Neuronal stem cell (in vitro differentiated cells): ENCODE measurements at regions not wholly inside any gene's neighbourhood (a gene's known extent, or its start where the extent isn't known, plus 50 kb on each side); places are given as distances from the start of the nearest gene placed in this dataset.
"Not testable (repeated sequence)": the region's sequence is repeated elsewhere in the genome, so short reads cannot be mapped to it uniquely, and the experiment has no call there.

ENCODE experiments used
- DNase-seq: peaks from one replicate; pipeline ENCODE4 v3.0.0-alpha.2; 2013; ENCODE audit warnings: low spot score
- H2AFZ ChIP-seq: one replicate; pipeline ENCODE4 v1.6.1; 2013; ENCODE audit warnings: mild to moderate bottlenecking, low read length, inconsistent platforms
- H2AK5ac ChIP-seq: 2 replicates; pipeline ENCODE4 v1.6.1; 2013; ENCODE audit warnings: low read depth, mild to moderate bottlenecking, inconsistent platforms, low read length, moderate library complexity, mixed read lengths
- H2BK120ac ChIP-seq: 2 replicates; pipeline ENCODE4 v1.6.1; 2013; ENCODE audit warnings: low read depth, mild to moderate bottlenecking, inconsistent platforms, low read length, moderate library complexity, mixed read lengths
- H2BK12ac ChIP-seq: one replicate; pipeline ENCODE4 v1.6.1; 2013; ENCODE audit warnings: low read length, inconsistent platforms
- H2BK15ac ChIP-seq: 2 replicates; pipeline ENCODE4 v1.6.1; 2013; ENCODE audit warnings: mild to moderate bottlenecking, low read length, inconsistent platforms, mixed read lengths
- H2BK5ac ChIP-seq: one replicate; pipeline ENCODE4 v1.6.1; 2013; ENCODE audit warnings: inconsistent platforms, mild to moderate bottlenecking, low read length, moderate library complexity
- H3K14ac ChIP-seq: one replicate; pipeline ENCODE4 v1.6.1; 2013; ENCODE audit warnings: low read length, inconsistent platforms
- H3K18ac ChIP-seq: 2 replicates; pipeline ENCODE4 v1.6.1; 2013; ENCODE audit warnings: low read length, inconsistent platforms
- H3K23ac ChIP-seq: 2 replicates; pipeline ENCODE4 v1.6.1; 2013; ENCODE audit warnings: low read depth, mild to moderate bottlenecking, mixed read lengths, low read length, inconsistent platforms; ENCODE audit not compliant: poor library complexity
- H3K27ac ChIP-seq: replicated peaks from 3 replicates; pipeline ENCODE4 v1.5.1; 2013; ENCODE audit warnings: low read length, inconsistent platforms
- H3K27me3 ChIP-seq, 3 experiments: 2 replicates each; pipeline ENCODE4 v1.6.1; 2013; ENCODE audit warnings: low read length in 3 of 3, mild to moderate bottlenecking in 2 of 3, inconsistent platforms in 1 of 3, low read depth in 1 of 3, mixed read lengths in 1 of 3, moderate library complexity in 1 of 3; ENCODE audit not compliant: control insufficient read depth in 3 of 3, insufficient read depth in 3 of 3
- H3K36me3 ChIP-seq, 2 donors: replicated peaks in 1 of 2; 2 replicates each; pipeline ENCODE4 v1.6.1; 2013; ENCODE audit warnings: low read length in 2 of 2; ENCODE audit not compliant: control insufficient read depth in 2 of 2, insufficient read depth in 2 of 2
- H3K4ac ChIP-seq: 2 replicates; pipeline ENCODE4 v1.6.1; 2013; ENCODE audit warnings: inconsistent platforms, mild to moderate bottlenecking, low read length, moderate library complexity
- H3K4me1 ChIP-seq, 2 donors: 1 replicate in 1 of 2; 2 replicates in 1 of 2; pipeline ENCODE4 v1.6.1; 2013; ENCODE audit warnings: low read length in 2 of 2, low read depth in 1 of 2; ENCODE audit not compliant: control insufficient read depth in 2 of 2, insufficient read depth in 1 of 2
- H3K4me2 ChIP-seq: one replicate; pipeline ENCODE4 v1.6.1; 2013; ENCODE audit warnings: mild to moderate bottlenecking, low read length, inconsistent platforms; ENCODE audit not compliant: insufficient read depth, poor library complexity, severe bottlenecking
- H3K4me3 ChIP-seq, 2 donors: 2 replicates each; pipeline ENCODE4 v1.5.1; 2013; ENCODE audit warnings: low read length in 2 of 2, mild to moderate bottlenecking in 2 of 2, inconsistent platforms in 1 of 2, moderate library complexity in 1 of 2
- H3K79me1 ChIP-seq: one replicate; pipeline ENCODE4 v1.6.1; 2013; ENCODE audit warnings: low read depth, mild to moderate bottlenecking, inconsistent platforms, low read length, moderate library complexity
- H3K9ac ChIP-seq: one replicate; pipeline ENCODE4 v1.6.1; 2013; ENCODE audit warnings: mild to moderate bottlenecking, low read depth, low read length, inconsistent platforms; ENCODE audit not compliant: poor library complexity
- H3K9me3 ChIP-seq, 2 donors: replicated peaks in 1 of 2; 2 replicates each; pipeline versions ENCODE3 to v1.6.1; 2013; ENCODE audit warnings: low read length in 2 of 2, mild to moderate bottlenecking in 2 of 2, inconsistent platforms in 1 of 2, low read depth in 1 of 2, mixed read lengths in 1 of 2, moderate library complexity in 1 of 2; ENCODE audit not compliant: control insufficient read depth in 2 of 2, insufficient read depth in 1 of 2
- H4K8ac ChIP-seq: one replicate; pipeline ENCODE4 v1.6.1; 2013; ENCODE audit warnings: low read depth, mild to moderate bottlenecking, inconsistent platforms, low read length, moderate library complexity
- H4K91ac ChIP-seq: one replicate; pipeline ENCODE4 v1.6.1; 2013; ENCODE audit warnings: low read length, low read depth, mild to moderate bottlenecking, inconsistent platforms; ENCODE audit not compliant: poor library complexity
- WGBS, 2 donors: extraction: QIAGEN DNeasy Blood & Tissue Kit; methylation state at CpG; one replicate each; pipeline ENCODE4 v1.1.7; 2013; ENCODE audit warnings: missing lambda C conversion rate in 2 of 2, mixed read lengths in 1 of 2; ENCODE audit not compliant: insufficient read length in 2 of 2, insufficient replicate concordance in 1 of 2; ENCODE audit errors: extremely low coverage in 2 of 2; 5-methylcytosine and 5-hydroxymethylcytosine counted together

DNA sequence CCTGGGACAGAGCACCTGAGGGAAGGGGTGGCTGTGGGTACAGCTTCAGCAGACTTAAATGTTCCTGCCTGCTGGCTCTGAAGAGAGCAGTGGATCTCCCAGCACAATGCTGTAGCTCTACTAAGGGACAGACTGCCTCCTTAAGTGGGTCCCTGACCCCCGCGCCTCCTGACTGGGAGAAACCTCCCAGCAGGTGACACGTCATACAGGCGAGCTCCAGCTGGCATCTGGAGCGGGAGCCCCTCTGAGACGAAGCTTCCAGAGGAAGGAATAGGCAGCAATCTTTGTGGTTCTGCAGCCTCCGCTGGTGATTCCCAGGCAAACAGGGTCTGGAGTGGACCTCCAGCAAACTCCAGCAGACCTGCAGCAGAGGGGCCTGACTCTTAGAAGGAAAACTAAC, 944.9 kb downstream of the CDH8 start:
- H2BK5ac ChIP-seq, result not testable (repeated sequence)
- no CpG with 5 or more reads among the region's 7 CpGs for WGBS, 2 donors

DNA sequence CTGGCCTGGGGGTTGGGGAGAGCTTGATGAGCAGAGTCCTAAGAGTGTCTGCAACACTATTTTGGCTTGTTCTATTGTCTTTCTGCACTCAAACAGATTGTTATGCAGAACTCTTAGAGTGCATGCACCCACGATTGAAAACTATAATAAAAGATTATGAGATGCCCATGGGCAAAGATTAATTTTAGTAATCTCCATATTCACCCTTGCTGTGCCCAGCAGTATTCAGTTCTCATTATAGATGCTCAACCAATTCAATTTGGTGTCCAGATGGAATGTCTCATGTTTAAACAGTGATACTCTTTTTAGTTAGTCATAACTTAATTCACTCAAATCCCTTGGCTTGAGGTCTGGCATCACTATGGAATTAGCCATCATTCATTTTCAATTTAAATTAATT, 952.5 kb downstream of the CDH8 start:
- no peak overlapping the region for H3K9ac ChIP-seq
- no CpG with 5 or more reads among the region's 1 CpG for WGBS, 2 donors
- H2AFZ ChIP-seq, result no peak overlapping the region
- H2BK15ac ChIP-seq, result no peak overlapping the region
- H4K8ac ChIP-seq, result no peak overlapping the region
- no peaks in the 10 kb centered on the region for H3K9me3 ChIP-seq
- H3K4ac ChIP-seq, result no peak overlapping the region
- no peaks in the 10 kb centered on the region for H3K4me1 ChIP-seq
- no peak overlapping the region for H3K18ac ChIP-seq
- no peak overlapping the region for H2AK5ac ChIP-seq
- H3K14ac ChIP-seq, result no peak overlapping the region
- H2BK12ac ChIP-seq, result no peak overlapping the region
- H3K79me1 ChIP-seq, result no peaks in the 10 kb centered on the region
- no peak overlapping the region for H2BK5ac ChIP-seq
- H3K27me3 ChIP-seq, result no peaks in the 10 kb centered on the region
- no peaks in the 10 kb centered on the region for H3K36me3 ChIP-seq
- H3K4me2 ChIP-seq, result no peak overlapping the region
- no peak for DNase-seq
- no peak overlapping the region for H2BK120ac ChIP-seq
- no peak overlapping the region for H3K27ac ChIP-seq
- no peak overlapping the region for H4K91ac ChIP-seq
- no peak overlapping the region for H3K23ac ChIP-seq
- no peak overlapping the region for H3K4me3 ChIP-seq

More for the DNA sequence above, 944.9 kb downstream of the CDH8 start:
- H3K36me3 ChIP-seq, H4K8ac ChIP-seq, H3K9me3 ChIP-seq, H3K4ac ChIP-seq, H3K27me3 ChIP-seq, H3K27ac ChIP-seq, H3K4me2 ChIP-seq, H3K18ac ChIP-seq, H3K4me3 ChIP-seq, H2BK120ac ChIP-seq, H3K14ac ChIP-seq, H2BK12ac ChIP-seq, H4K91ac ChIP-seq, H2BK15ac ChIP-seq, H3K23ac ChIP-seq, H2AK5ac ChIP-seq, DNase-seq, H3K9ac ChIP-seq, H2AFZ ChIP-seq, H3K4me1 ChIP-seq, H3K79me1 ChIP-seq: not testable (repeated sequence)

DNA sequence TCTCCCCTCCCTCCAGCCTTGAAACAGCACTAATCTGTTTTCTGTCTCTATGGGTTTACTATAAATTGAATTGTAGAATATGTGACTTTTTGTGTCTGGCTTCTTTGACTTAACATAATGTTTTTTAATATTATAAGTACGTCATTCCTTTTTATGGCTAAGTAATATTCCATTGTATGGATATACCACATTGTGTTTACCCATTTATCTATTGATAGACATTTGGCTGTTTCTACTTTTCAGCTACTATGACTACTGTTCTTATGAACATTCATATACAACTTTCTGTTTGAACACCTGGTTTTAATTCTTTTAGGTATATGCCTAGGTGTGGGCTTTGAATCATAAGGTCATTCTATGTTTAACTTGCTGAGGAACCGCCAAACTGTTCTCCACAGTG, 961.9 kb downstream of the CDH8 start:
- Histone ChIP-seq H3K4me3 (no peak overlapping the region), H3K14ac (no peak overlapping the region), H2AK5ac (no peak overlapping the region), H3K9me3 (peaks cover 0 to 5% of the 10 kb centered on the region in 2 donors), H2BK120ac (no peak overlapping the region), H3K4me2 (no peak overlapping the region), H4K8ac (no peak overlapping the region), H3K18ac (no peak overlapping the region), H3K4ac (no peak overlapping the region), H3K79me1 (no peaks in the 10 kb centered on the region), H2BK5ac (no peak overlapping the region), H3K27me3 (no peaks in the 10 kb centered on the region), H4K91ac (no peak overlapping the region), H2BK15ac (no peak overlapping the region), H3K23ac (no peak overlapping the region), H2AFZ (no peak overlapping the region), H2BK12ac (no peak overlapping the region), H3K36me3 (no peaks in the 10 kb centered on the region), H3K9ac (no peak overlapping the region), H3K27ac (no peak overlapping the region), H3K4me1 (no peaks in the 10 kb centered on the region)
- DNase-seq, result no peak
- WGBS, 2 donors, result no CpG with 5 or more reads among the region's 2 CpGs

DNA sequence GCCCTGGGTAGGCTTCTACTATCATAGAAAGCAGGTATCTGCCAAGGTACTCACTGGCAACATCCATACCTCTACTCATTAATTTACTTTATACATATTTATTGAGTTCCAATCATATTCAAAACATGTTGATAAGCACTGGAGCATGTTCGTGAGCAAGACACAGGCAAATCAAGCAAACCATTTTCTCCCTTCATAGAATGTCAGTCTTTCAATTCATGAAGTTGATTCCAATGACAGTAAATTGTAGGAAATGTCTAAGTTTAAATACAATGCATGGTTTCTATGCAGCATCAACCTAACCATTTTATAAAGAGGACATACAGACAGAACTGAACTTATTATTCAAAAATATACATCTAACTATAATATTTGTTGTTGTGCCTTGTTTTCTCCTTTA, 978.6 kb downstream of the CDH8 start:
- no peak overlapping the region for H2AFZ ChIP-seq
- H3K23ac ChIP-seq, result no peak overlapping the region
- no peaks in the 10 kb centered on the region for H3K36me3 ChIP-seq
- H2AK5ac ChIP-seq, result no peak overlapping the region
- H4K8ac ChIP-seq, result no peak overlapping the region
- no peak overlapping the region for H2BK15ac ChIP-seq
- no peak overlapping the region for H3K4ac ChIP-seq
- H3K18ac ChIP-seq, result no peak overlapping the region
- H3K14ac ChIP-seq, result no peak overlapping the region
- no peak for DNase-seq
- H3K9ac ChIP-seq, result no peak overlapping the region
- no peak overlapping the region for H4K91ac ChIP-seq
- no peak overlapping the region for H2BK120ac ChIP-seq
- H3K9me3 ChIP-seq, result peaks cover 0 to 1% of the 10 kb centered on the region in 2 donors
- no peaks in the 10 kb centered on the region for H3K79me1 ChIP-seq
- no CpG with 5 or more reads among the region's 1 CpG for WGBS, 2 donors
- no peak overlapping the region for H3K4me3 ChIP-seq
- no peak overlapping the region for H3K4me2 ChIP-seq
- H3K27ac ChIP-seq, result no peak overlapping the region
- no peak overlapping the region for H2BK12ac ChIP-seq
- no peak overlapping the region for H2BK5ac ChIP-seq
- H3K4me1 ChIP-seq, result no peaks in the 10 kb centered on the region
- H3K27me3 ChIP-seq, result no peaks in the 10 kb centered on the region
